SK-N-MC (cell line): ENCODE measurements at regions not wholly inside any gene's neighbourhood (a gene's known extent, or its start where the extent isn't known, plus 50 kb on each side); places are given as distances from the start of the nearest gene placed in this dataset.

Experiments
- EZH2 ChIP-seq: fragments of 200-600 bp; sonication (generic); IDR thresholded peaks from one replicate; pipeline ENCODE4 v1.6.1; 2017; ENCODE audit warnings: antibody characterized with exemption
- POLR2AphosphoS5 ChIP-seq: IDR thresholded peaks from 2 replicates; pipeline ENCODE4 v1.6.1; 2012; ENCODE audit warnings: mild to moderate bottlenecking, low read depth, low read length, borderline replicate concordance

- TF ChIP-seq POLR2AphosphoS5: no peak
- TF ChIP-seq EZH2: no peak
These were observed 262.8 kb downstream of the ZEB1 start for GRCh38 chr10:31581741-31582323.
